Vagina (tissue), 2 donors: ENCODE measurements at regions not wholly inside any gene's neighbourhood (a gene's known extent, or its start where the extent isn't known, plus 50 kb on each side); places are given as distances from the start of the nearest gene placed in this dataset.

Experiments
- CTCF ChIP-seq, 3 experiments: fragments of 450-650 bp in 2 of 3; fragments of 200-600 bp in 1 of 3; sonication (generic) in 1 of 3; IDR thresholded peaks; one replicate each; pipeline ENCODE4 v1.5.1; 2017 to 2019; ENCODE audit warnings: antibody characterized with exemption in 3 of 3, mild to moderate bottlenecking in 2 of 3, moderate library complexity in 2 of 3
- POLR2A ChIP-seq, 2 donors: fragments of 450-650 bp; IDR thresholded peaks; one replicate each; pipeline ENCODE4 v1.6.1; 2017; ENCODE audit warnings: antibody characterized with exemption in 2 of 2, mild to moderate bottlenecking in 2 of 2, moderate library complexity in 2 of 2
- POLR2AphosphoS5 ChIP-seq, 2 donors: sonication (generic); formaldehyde crosslinking; IDR thresholded peaks; one replicate each; pipeline ENCODE4 v1.9.0; 2017; ENCODE audit warnings: antibody characterized with exemption in 2 of 2, mild to moderate bottlenecking in 2 of 2, low read depth in 1 of 2; ENCODE audit not compliant: insufficient read depth in 1 of 2

GRCh38 chr7:35365523-35365922, 111.6 kb upstream of the TBX20 start:
- TF ChIP-seq POLR2A (IDR thresholded peaks at IDR 0.05) = no peak
- TF ChIP-seq CTCF (IDR thresholded peaks at IDR 0.05) = no peak
- TF ChIP-seq POLR2AphosphoS5 (IDR thresholded peaks at IDR 0.05; ENCODE audit: insufficient read depth in 1 of 2, low read depth in 1 of 2) = no peak
